Fibroblast of lung (primary cell): ENCODE measurements at regions not wholly inside any gene's neighbourhood (a gene's known extent, or its start where the extent isn't known, plus 50 kb on each side); places are given as distances from the start of the nearest gene placed in this dataset.
A peak's percentile ranks its signal among the peaks of the same experiment; 100 is the strongest.

ENCODE experiments used
- DNase-seq, 2 donors: peaks; one replicate each; pipeline versions ENCODE4 v3.0.0 to v3.0.0-alpha.2; 2010; ENCODE audit warnings: low read depth in 2 of 2
- H2AFZ ChIP-seq: 2 replicates; pipeline ENCODE4 v1.5.1; 2012; ENCODE audit warnings: low read length, control low read depth, inconsistent platforms
- H3K27ac ChIP-seq: 2 replicates; pipeline ENCODE4 v1.5.1; 2011; ENCODE audit warnings: low read length, control low read depth; ENCODE audit not compliant: insufficient read depth
- H3K27me3 ChIP-seq: 2 replicates; pipeline ENCODE4 v1.5.1; 2011; ENCODE audit warnings: mild to moderate bottlenecking, low read length; ENCODE audit not compliant: control insufficient read depth, insufficient read depth
- H3K36me3 ChIP-seq: 2 replicates; pipeline ENCODE4 v1.5.1; 2011; ENCODE audit warnings: low read length; ENCODE audit not compliant: control insufficient read depth, insufficient read depth
- H3K4me1 ChIP-seq: 2 replicates; pipeline ENCODE4 v1.5.1; 2011; ENCODE audit warnings: low read length; ENCODE audit not compliant: control insufficient read depth, insufficient read depth; ENCODE audit errors: extremely low read depth
- H3K4me2 ChIP-seq: 2 replicates; pipeline ENCODE4 v1.5.1; 2011; ENCODE audit warnings: low read length, control low read depth; ENCODE audit not compliant: insufficient read depth; ENCODE audit errors: extremely low read depth
- H3K4me3 ChIP-seq, 4 experiments: fragments of 200-600 bp in 1 of 4; sonication (generic) in 1 of 4; replicated peaks in 1 of 4; 2 replicates each; pipeline ENCODE4 v1.5.1; 2011 to 2016; ENCODE audit warnings: low read length in 4 of 4, low read depth in 3 of 4, mild to moderate bottlenecking in 3 of 4, control low read depth in 2 of 4, inconsistent platforms in 1 of 4, mixed read lengths in 1 of 4; ENCODE audit not compliant: insufficient read depth in 1 of 4; ENCODE audit errors: control extremely low read depth in 1 of 4
- H3K79me2 ChIP-seq: 2 replicates; pipeline ENCODE4 v1.5.1; 2012; ENCODE audit warnings: mild to moderate bottlenecking, low read length, inconsistent platforms; ENCODE audit not compliant: control insufficient read depth, insufficient read depth
- H3K9ac ChIP-seq: 2 replicates; pipeline ENCODE4 v1.5.1; 2011; ENCODE audit warnings: mild to moderate bottlenecking, low read length, control low read depth; ENCODE audit not compliant: insufficient read depth
- H3K9me3 ChIP-seq: 2 replicates; pipeline ENCODE4 v1.5.1; 2012; ENCODE audit warnings: low read depth, low read length; ENCODE audit not compliant: control insufficient read depth, insufficient read depth
- H4K20me1 ChIP-seq: 2 replicates; pipeline ENCODE4 v1.5.1; 2011; ENCODE audit warnings: low read length; ENCODE audit not compliant: control insufficient read depth, insufficient read depth; ENCODE audit errors: extremely low read depth
- CTCF ChIP-seq, 2 donors: IDR thresholded peaks in 1 of 2; conservative IDR thresholded peaks in 1 of 2; 1 replicate in 1 of 2; 2 replicates in 1 of 2; pipeline ENCODE4 v1.5.1; 2011 to 2012; ENCODE audit warnings: low read length in 2 of 2, control low read depth in 1 of 2, inconsistent platforms in 1 of 2, low read depth in 1 of 2, mild to moderate bottlenecking in 1 of 2
- EZH2 ChIP-seq: IDR thresholded peaks from 2 replicates; pipeline ENCODE4 v1.5.1; 2012; ENCODE audit warnings: low read length, control low read depth, mild to moderate bottlenecking; ENCODE audit errors: missing control alignments

DNA sequence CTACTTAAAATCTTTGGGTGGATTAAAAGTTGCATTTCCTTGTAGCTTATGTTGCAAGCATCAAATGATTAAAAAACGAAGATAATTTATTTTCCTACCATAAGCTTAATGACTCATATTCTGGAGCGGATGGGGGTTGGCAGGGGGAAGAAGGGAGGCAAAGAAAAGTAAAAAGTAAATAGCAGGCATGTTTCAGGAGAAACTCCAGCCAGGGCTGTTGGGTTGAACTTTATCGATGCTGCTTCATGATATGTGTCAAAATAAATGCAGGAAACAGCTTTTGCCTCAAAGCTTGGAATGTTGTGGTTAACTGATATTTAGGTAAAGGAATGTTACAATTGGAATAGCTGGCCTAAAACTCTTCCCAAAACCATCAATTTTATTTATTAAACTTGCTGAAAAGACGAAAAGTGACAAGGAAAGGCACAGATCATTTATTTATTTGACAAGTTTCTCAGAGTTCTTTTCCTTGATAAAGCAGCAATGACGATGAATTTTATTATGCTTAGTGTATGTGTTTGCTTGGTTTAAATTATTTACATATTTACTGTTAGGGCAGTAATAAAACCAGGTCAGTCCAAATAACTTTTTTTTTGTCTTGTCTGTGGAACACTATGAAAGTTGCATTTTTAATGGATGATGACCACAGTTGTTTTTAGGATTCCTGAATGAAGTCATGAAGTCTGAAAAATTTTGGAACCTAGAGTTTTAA, 177.9 kb downstream of the PCSK1 start:
- Histone ChIP-seq H3K9me3 (no peaks in the 10 kb centered on the region), H3K9ac (no peak overlapping the region)

GRCh38 chr5:96253140-96253539, 179.9 kb downstream of the PCSK1 start:
- Histone ChIP-seq H3K27me3 (no peaks in the 10 kb centered on the region), H3K27ac (no peak overlapping the region), H3K9ac (no peak overlapping the region), H3K4me3 (no peak overlapping the region), H4K20me1 (no peaks in the 10 kb centered on the region), H3K36me3 (no peaks in the 10 kb centered on the region), H3K4me2 (no peak overlapping the region), H2AFZ (no peak overlapping the region), H3K4me1 (peaks cover 3% of the 10 kb centered on the region), H3K79me2 (no peaks in the 10 kb centered on the region), H3K9me3 (no peaks in the 10 kb centered on the region)
- no peak for DNase-seq
- TF ChIP-seq EZH2 (no peak), CTCF (conservative IDR thresholded peaks at IDR 0.05 in 1 of 2, IDR thresholded peaks at IDR 0.05 in 1 of 2; ENCODE audit: low read depth in 1 of 2, low read length in 2 of 2) (no peak)

More for the DNA sequence above, 177.9 kb downstream of the PCSK1 start:
- Histone ChIP-seq H3K27me3 (no peaks in the 10 kb centered on the region), H4K20me1 (no peaks in the 10 kb centered on the region), H3K27ac (peak overlapping the region; percentile 73), H3K4me2 (peak overlapping the region; percentile 73), H3K36me3 (no peaks in the 10 kb centered on the region), H2AFZ (no peak overlapping the region), H3K4me1 (peaks cover 12% of the 10 kb centered on the region), H3K4me3 (no peak overlapping the region), H3K79me2 (no peaks in the 10 kb centered on the region)
- TF ChIP-seq EZH2 (no peak), CTCF (conservative IDR thresholded peaks at IDR 0.05 in 1 of 2, IDR thresholded peaks at IDR 0.05 in 1 of 2; ENCODE audit: low read depth in 1 of 2, low read length in 2 of 2) (no peak)
- peak; percentile 97 to 98 for DNase-seq

- Histone ChIP-seq H3K27ac (no peak overlapping the region), H3K9me3 (no peaks in the 10 kb centered on the region), H3K36me3 (no peaks in the 10 kb centered on the region), H3K4me1 (peaks cover 9% of the 10 kb centered on the region), H3K27me3 (no peaks in the 10 kb centered on the region), H3K9ac (no peak overlapping the region), H2AFZ (no peak overlapping the region), H3K4me3 (no peak overlapping the region), H3K4me2 (no peak overlapping the region), H4K20me1 (no peaks in the 10 kb centered on the region), H3K79me2 (no peaks in the 10 kb centered on the region)
- TF ChIP-seq CTCF (conservative IDR thresholded peaks at IDR 0.05 in 1 of 2, IDR thresholded peaks at IDR 0.05 in 1 of 2; ENCODE audit: low read depth in 1 of 2, low read length in 2 of 2) (no peak), EZH2 (no peak)
- DNase-seq: peak in 1 of 2 donors; percentile 47
Observed at GRCh38 chr5:96252596-96252995, 180.5 kb downstream of the PCSK1 start.
